Progenitor cell of endocrine pancreas (in vitro differentiated cells): ENCODE measurements at regions not wholly inside any gene's neighbourhood (a gene's known extent, or its start where the extent isn't known, plus 50 kb on each side); places are given as distances from the start of the nearest gene placed in this dataset.
A peak's percentile ranks its signal among the peaks of the same experiment; 100 is the strongest.

Source experiments
- DNase-seq: peaks from one replicate; pipeline ENCODE4 v3.0.0; 2021; ENCODE audit warnings: low spot score; ENCODE audit not compliant: unreplicated experiment
- H3K27ac Mint-ChIP-seq: 2 replicates; pipeline ENCODE4 v1.8.0; 2021; ENCODE audit warnings: mild to moderate bottlenecking, moderate library complexity, mixed read lengths
- H3K27me3 Mint-ChIP-seq: 2 replicates; pipeline ENCODE4 v1.8.0; 2021; ENCODE audit warnings: mixed read lengths
- H3K36me3 Mint-ChIP-seq: 2 replicates; pipeline ENCODE4 v1.8.0; 2022; ENCODE audit warnings: mixed read lengths; ENCODE audit not compliant: insufficient read depth
- H3K4me1 Mint-ChIP-seq: 2 replicates; pipeline ENCODE4 v1.8.0; 2021; ENCODE audit warnings: low read depth, mixed read lengths
- H3K4me3 Mint-ChIP-seq: 2 replicates; pipeline ENCODE4 v1.8.0; 2021; ENCODE audit warnings: low read depth, mild to moderate bottlenecking, moderate library complexity, mixed read lengths
- H3K9me3 Mint-ChIP-seq: 2 replicates; pipeline ENCODE4 v1.8.0; 2021; ENCODE audit warnings: low read depth, mixed read lengths
- TF ChIP-seq, protein P1 (sequence below): fragments of 200-600 bp; sonication (generic); IDR thresholded peaks from one replicate; pipeline ENCODE4 v1.5.0; 2021; ENCODE audit warnings: antibody characterized with exemption, mild to moderate bottlenecking; ENCODE audit not compliant: unreplicated experiment

GRCh38 chr4:136653640-136654406 lies 878.5 kb downstream of the PCDH18 start:
- H3K4me3 Mint-ChIP-seq = no peak overlapping the region
- peaks cover 18% of the 10 kb centered on the region for H3K4me1 Mint-ChIP-seq

GRCh38 chr4:136651932-136652331 lies 880.4 kb downstream of the PCDH18 start:
- Mint-ChIP-seq H3K27ac (no peak overlapping the region), H3K36me3 (no peaks in the 10 kb centered on the region), H3K27me3 (no peaks in the 10 kb centered on the region), H3K4me1 (peaks cover 24% of the 10 kb centered on the region), H3K9me3 (peaks cover 3% of the 10 kb centered on the region), H3K4me3 (no peak overlapping the region)
- no peak for DNase-seq
- TF ChIP-seq, protein P1, sequence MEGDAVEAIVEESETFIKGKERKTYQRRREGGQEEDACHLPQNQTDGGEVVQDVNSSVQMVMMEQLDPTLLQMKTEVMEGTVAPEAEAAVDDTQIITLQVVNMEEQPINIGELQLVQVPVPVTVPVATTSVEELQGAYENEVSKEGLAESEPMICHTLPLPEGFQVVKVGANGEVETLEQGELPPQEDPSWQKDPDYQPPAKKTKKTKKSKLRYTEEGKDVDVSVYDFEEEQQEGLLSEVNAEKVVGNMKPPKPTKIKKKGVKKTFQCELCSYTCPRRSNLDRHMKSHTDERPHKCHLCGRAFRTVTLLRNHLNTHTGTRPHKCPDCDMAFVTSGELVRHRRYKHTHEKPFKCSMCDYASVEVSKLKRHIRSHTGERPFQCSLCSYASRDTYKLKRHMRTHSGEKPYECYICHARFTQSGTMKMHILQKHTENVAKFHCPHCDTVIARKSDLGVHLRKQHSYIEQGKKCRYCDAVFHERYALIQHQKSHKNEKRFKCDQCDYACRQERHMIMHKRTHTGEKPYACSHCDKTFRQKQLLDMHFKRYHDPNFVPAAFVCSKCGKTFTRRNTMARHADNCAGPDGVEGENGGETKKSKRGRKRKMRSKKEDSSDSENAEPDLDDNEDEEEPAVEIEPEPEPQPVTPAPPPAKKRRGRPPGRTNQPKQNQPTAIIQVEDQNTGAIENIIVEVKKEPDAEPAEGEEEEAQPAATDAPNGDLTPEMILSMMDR = no peak

More at GRCh38 chr4:136653640-136654406, 878.5 kb downstream of the PCDH18 start:
- Mint-ChIP-seq H3K36me3 (no peaks in the 10 kb centered on the region), H3K27me3 (no peaks in the 10 kb centered on the region), H3K27ac (no peak overlapping the region), H3K9me3 (peaks cover 3% of the 10 kb centered on the region)
- DNase-seq = no peak
- TF ChIP-seq, protein P1 = no peak

- no peak for DNase-seq
- TF ChIP-seq, protein P1 = no peak
- H3K9me3 Mint-ChIP-seq = peaks cover 3% of the 10 kb centered on the region
- peaks cover 24% of the 10 kb centered on the region for H3K4me1 Mint-ChIP-seq
- H3K27me3 Mint-ChIP-seq = no peaks in the 10 kb centered on the region
- H3K4me3 Mint-ChIP-seq = no peak overlapping the region
- no peaks in the 10 kb centered on the region for H3K36me3 Mint-ChIP-seq
- peak overlapping the region; percentile 20 for H3K27ac Mint-ChIP-seq
These were observed 881.0 kb downstream of the PCDH18 start for GRCh38 chr4:136651278-136651667.

- TF ChIP-seq, protein P1 = no peak
- H3K36me3 Mint-ChIP-seq = no peaks in the 10 kb centered on the region
- H3K4me1 Mint-ChIP-seq = peaks cover 24% of the 10 kb centered on the region
- H3K27ac Mint-ChIP-seq = no peak overlapping the region
- no peak overlapping the region for H3K4me3 Mint-ChIP-seq
- DNase-seq = no peak
- H3K9me3 Mint-ChIP-seq = no peaks in the 10 kb centered on the region
- H3K27me3 Mint-ChIP-seq = no peaks in the 10 kb centered on the region
These were observed 881.6 kb downstream of the PCDH18 start for GRCh38 chr4:136650541-136651277.

DNA sequence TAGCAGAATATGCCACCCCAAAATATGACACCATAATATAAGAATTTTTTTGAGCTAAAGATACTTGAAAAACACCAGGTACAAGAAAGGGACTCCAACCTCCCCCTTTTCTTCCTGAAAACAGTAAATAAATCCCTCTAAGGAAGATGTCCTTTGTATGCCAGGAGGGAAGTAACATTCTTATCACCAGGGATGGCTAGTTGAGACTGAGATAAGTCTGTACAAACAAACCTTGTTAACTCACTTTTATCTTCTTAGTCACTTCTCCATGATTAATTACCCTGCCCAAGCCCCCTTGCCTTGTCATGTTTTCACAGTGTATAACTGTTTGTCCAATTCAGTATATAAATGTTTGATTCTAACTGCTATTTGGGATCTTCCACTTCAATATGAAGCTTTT lies 888.0 kb downstream of the PCDH18 start:
- DNase-seq = no peak
- no peaks in the 10 kb centered on the region for H3K9me3 Mint-ChIP-seq
- no peaks in the 10 kb centered on the region for H3K27me3 Mint-ChIP-seq
- no peak overlapping the region for H3K27ac Mint-ChIP-seq
- TF ChIP-seq, protein P1 = no peak
- no peaks in the 10 kb centered on the region for H3K36me3 Mint-ChIP-seq
- H3K4me3 Mint-ChIP-seq = no peak overlapping the region
- H3K4me1 Mint-ChIP-seq = peaks cover 17% of the 10 kb centered on the region
